ENCODE measurements at regions not wholly inside any gene's neighbourhood (a gene's known extent, or its start where the extent isn't known, plus 50 kb on each side); places are given as distances from the start of the nearest gene placed in this dataset.

- H2AFZ ChIP-seq (ENCODE audit: insufficient read depth, low read depth, low read length, poor library complexity, severe bottlenecking): no peak overlapping the region
- Mint-ChIP-seq H3K27me3 (no peaks in the 10 kb centered on the region), H3K4me3 (no peak overlapping the region), H3K9me3 (ENCODE audit: insufficient read depth) (peaks cover 5% of the 10 kb centered on the region), H3K27ac (no peak overlapping the region), H3K4me1 (no peaks in the 10 kb centered on the region)
- TF ChIP-seq EZH2 (IDR thresholded peaks at IDR 0.05; ENCODE audit: borderline replicate concordance, insufficient read depth, low read depth, low read length, poor library complexity, severe bottlenecking) (no peak), CTCF (IDR thresholded peaks at IDR 0.05) (no peak)
- no peak overlapping the region for H3K4me2 ChIP-seq (replicated peaks; ENCODE audit: low read depth, low read length, poor library complexity, severe bottlenecking)
- CTCF ChIA-PET: no interaction called here
- no peak overlapping the region for H3K9ac ChIP-seq (ENCODE audit: low read length)
- ATAC-seq (ENCODE audit: low read depth) (no peak), DNase-seq (no peak)
- no peaks in the 10 kb centered on the region for H3K4me1 ChIP-seq (ENCODE audit: control insufficient read depth in 2 of 2, insufficient read depth in 2 of 2, low read length in 2 of 2)
- no peaks in the 10 kb centered on the region for H3K36me3 ChIP-seq (replicated peaks in 1 of 2; ENCODE audit: control extremely low read depth in 1 of 2, control insufficient read depth in 1 of 2, extremely low read depth in 1 of 2, insufficient read depth in 2 of 2, low read length in 1 of 2)
- intact Hi-C loops (cut with micrococcal nuclease): no loop called here
- no peak overlapping the region for H3K4me3 ChIP-seq (ENCODE audit: control extremely low read depth in 1 of 5, extremely low read depth in 1 of 5, insufficient read depth in 1 of 5, low read depth in 2 of 5, low read length in 4 of 5)
- H4K20me1 ChIP-seq (ENCODE audit: control insufficient read depth, insufficient read depth, low read length, poor library complexity, severe bottlenecking): no peaks in the 10 kb centered on the region
- no peaks in the 10 kb centered on the region for H3K79me2 ChIP-seq (ENCODE audit: control insufficient read depth, insufficient read depth, low read length)
- no CpG with 5 or more reads among the region's 2 CpGs for WGBS (ENCODE audit: insufficient coverage)
- H3K27ac ChIP-seq (ENCODE audit: low read length in 2 of 2): no peak overlapping the region
- peaks cover 0 to 4% (median 0%) of the 10 kb centered on the region in 3 donors for H3K9me3 ChIP-seq (ENCODE audit: control extremely low read depth in 1 of 3, control insufficient read depth in 2 of 3, insufficient read depth in 1 of 3, low read length in 2 of 3)
- POLR2A ChIA-PET: no interaction called here
- H3K27me3 ChIP-seq (replicated peaks in 1 of 4; ENCODE audit: control extremely low read depth in 1 of 4, control insufficient read depth in 3 of 4, insufficient read depth in 4 of 4, low read length in 3 of 4): no peaks in the 10 kb centered on the region
Observed at GRCh38 chr4:143091862-143092261, 92.9 kb upstream of the USP38 start.

- Histone ChIP-seq H2AFZ (ENCODE audit: insufficient read depth, low read depth, low read length, poor library complexity, severe bottlenecking) (no peak overlapping the region), H3K9ac (ENCODE audit: low read length) (no peak overlapping the region), H3K79me2 (ENCODE audit: control insufficient read depth, insufficient read depth, low read length) (no peaks in the 10 kb centered on the region), H3K9me3 (ENCODE audit: control extremely low read depth in 1 of 3, control insufficient read depth in 2 of 3, insufficient read depth in 1 of 3, low read length in 2 of 3) (peaks cover 0 to 4% (median 0%) of the 10 kb centered on the region in 3 donors), H3K27me3 (replicated peaks in 1 of 4; ENCODE audit: control extremely low read depth in 1 of 4, control insufficient read depth in 3 of 4, insufficient read depth in 4 of 4, low read length in 3 of 4) (no peaks in the 10 kb centered on the region), H3K4me2 (replicated peaks; ENCODE audit: low read depth, low read length, poor library complexity, severe bottlenecking) (no peak overlapping the region), H3K4me3 (ENCODE audit: control extremely low read depth in 1 of 5, extremely low read depth in 1 of 5, insufficient read depth in 1 of 5, low read depth in 2 of 5, low read length in 4 of 5) (no peak overlapping the region), H3K36me3 (replicated peaks in 1 of 2; ENCODE audit: control extremely low read depth in 1 of 2, control insufficient read depth in 1 of 2, extremely low read depth in 1 of 2, insufficient read depth in 2 of 2, low read length in 1 of 2) (no peaks in the 10 kb centered on the region), H3K4me1 (ENCODE audit: control insufficient read depth in 2 of 2, insufficient read depth in 2 of 2, low read length in 2 of 2) (no peaks in the 10 kb centered on the region), H4K20me1 (ENCODE audit: control insufficient read depth, insufficient read depth, low read length, poor library complexity, severe bottlenecking) (no peaks in the 10 kb centered on the region), H3K27ac (ENCODE audit: low read length in 2 of 2) (no peak overlapping the region)
- WGBS (ENCODE audit: insufficient coverage): 100% methylated on average over 1 of the region's 1 CpG
- H3K4me3 Mint-ChIP-seq: no peak overlapping the region
- H3K9me3 Mint-ChIP-seq (ENCODE audit: insufficient read depth): peaks cover 4% of the 10 kb centered on the region
- H3K27ac Mint-ChIP-seq: no peak overlapping the region
- DNase-seq: no peak
- ChIA-PET POLR2A (no interaction called here), CTCF (no interaction called here)
- TF ChIP-seq EZH2 (IDR thresholded peaks at IDR 0.05; ENCODE audit: borderline replicate concordance, insufficient read depth, low read depth, low read length, poor library complexity, severe bottlenecking): no peak
- TF ChIP-seq CTCF (IDR thresholded peaks at IDR 0.05): no peak
- intact Hi-C loops (cut with micrococcal nuclease): no loop called here
- ATAC-seq (ENCODE audit: low read depth): no peak
- H3K4me1 Mint-ChIP-seq: no peaks in the 10 kb centered on the region
- no peaks in the 10 kb centered on the region for H3K27me3 Mint-ChIP-seq
Observed at GRCh38 chr4:143095447-143095846, 89.3 kb upstream of the USP38 start.
